Astrocyte (in vitro differentiated cells and primary cell): ENCODE measurements at regions not wholly inside any gene's neighbourhood (a gene's known extent, or its start where the extent isn't known, plus 50 kb on each side); places are given as distances from the start of the nearest gene placed in this dataset.

Experiments
- DNase-seq: peaks from one replicate; pipeline ENCODE4 v3.0.0-alpha.2; 2010; ENCODE audit warnings: low read depth
- FAIRE-seq: peaks from 2 replicates; lab custom pipeline; 2011; peaks lifted over from hg19 to GRCh38; lab: Jason Lieb, UNC
- H2AFZ ChIP-seq: 2 replicates; pipeline ENCODE4 v1.6.0; 2012; ENCODE audit warnings: low read depth, low read length, inconsistent platforms
- H3K27ac ChIP-seq: 2 replicates; pipeline ENCODE4 v1.5.1; 2011; ENCODE audit warnings: low read depth, low read length, inconsistent platforms
- H3K27me3 ChIP-seq: 2 replicates; pipeline ENCODE4 v1.6.0; 2011; ENCODE audit warnings: low read length, inconsistent platforms; ENCODE audit not compliant: insufficient read depth
- H3K36me3 ChIP-seq: 2 replicates; pipeline ENCODE4 v1.5.1; 2011; ENCODE audit warnings: low read length, inconsistent platforms; ENCODE audit not compliant: insufficient read depth
- H3K4me1 ChIP-seq: 2 replicates; pipeline ENCODE4 v1.5.1; 2011; ENCODE audit warnings: low read length, inconsistent platforms; ENCODE audit not compliant: insufficient read depth
- H3K4me2 ChIP-seq: 2 replicates; pipeline ENCODE4 v1.6.0; 2012; ENCODE audit warnings: low read length, inconsistent platforms
- H3K4me3 ChIP-seq: 2 replicates; pipeline ENCODE4 v1.5.1; 2011; ENCODE audit warnings: low read depth, mild to moderate bottlenecking, low read length, inconsistent platforms; ENCODE audit not compliant: insufficient read depth
- H3K79me2 ChIP-seq: 2 replicates; pipeline ENCODE4 v1.6.0; 2012; ENCODE audit warnings: mild to moderate bottlenecking, low read length, inconsistent platforms; ENCODE audit not compliant: insufficient read depth
- H3K9ac ChIP-seq: 2 replicates; pipeline ENCODE4 v1.6.0; 2012; ENCODE audit warnings: mild to moderate bottlenecking, low read length, inconsistent platforms
- H3K9me3 ChIP-seq: 2 replicates; pipeline ENCODE4 v1.5.1; 2012; ENCODE audit warnings: low read depth, mild to moderate bottlenecking, low read length, inconsistent platforms; ENCODE audit not compliant: insufficient read depth
- H4K20me1 ChIP-seq: 2 replicates; pipeline ENCODE4 v1.6.0; 2012; ENCODE audit warnings: low read length, inconsistent platforms; ENCODE audit not compliant: insufficient read depth
- H3K27ac Mint-ChIP-seq: one replicate; pipeline ENCODE4 v1.8.0; 2021; ENCODE audit warnings: mild to moderate bottlenecking, mixed read lengths; ENCODE audit not compliant: unreplicated experiment
- H3K27me3 Mint-ChIP-seq: one replicate; pipeline ENCODE4 v1.8.0; 2021; ENCODE audit warnings: low read depth, mixed read lengths; ENCODE audit not compliant: unreplicated experiment
- H3K36me3 Mint-ChIP-seq: one replicate; pipeline ENCODE4 v1.8.0; 2021; ENCODE audit warnings: low read depth, mixed read lengths; ENCODE audit not compliant: unreplicated experiment
- H3K4me1 Mint-ChIP-seq: one replicate; pipeline ENCODE4 v1.8.0; 2021; ENCODE audit warnings: low read depth, mixed read lengths; ENCODE audit not compliant: unreplicated experiment
- H3K4me3 Mint-ChIP-seq: one replicate; pipeline ENCODE4 v1.8.0; 2021; ENCODE audit warnings: mild to moderate bottlenecking, moderate library complexity, mixed read lengths; ENCODE audit not compliant: unreplicated experiment
- H3K9me3 Mint-ChIP-seq: one replicate; pipeline ENCODE4 v1.8.0; 2021; ENCODE audit warnings: mild to moderate bottlenecking, mixed read lengths; ENCODE audit not compliant: unreplicated experiment
- EZH2 ChIP-seq: IDR thresholded peaks from 2 replicates; pipeline ENCODE4 v1.6.1; 2012; ENCODE audit warnings: mild to moderate bottlenecking, low read length, inconsistent platforms; ENCODE audit not compliant: insufficient read depth
- TF ChIP-seq, protein P1 (sequence below): IDR thresholded peaks from 2 replicates; pipeline ENCODE4 v1.5.1; 2011; ENCODE audit warnings: low read depth, mild to moderate bottlenecking, inconsistent platforms, low read length, moderate library complexity; ENCODE audit not compliant: insufficient read depth

DNA sequence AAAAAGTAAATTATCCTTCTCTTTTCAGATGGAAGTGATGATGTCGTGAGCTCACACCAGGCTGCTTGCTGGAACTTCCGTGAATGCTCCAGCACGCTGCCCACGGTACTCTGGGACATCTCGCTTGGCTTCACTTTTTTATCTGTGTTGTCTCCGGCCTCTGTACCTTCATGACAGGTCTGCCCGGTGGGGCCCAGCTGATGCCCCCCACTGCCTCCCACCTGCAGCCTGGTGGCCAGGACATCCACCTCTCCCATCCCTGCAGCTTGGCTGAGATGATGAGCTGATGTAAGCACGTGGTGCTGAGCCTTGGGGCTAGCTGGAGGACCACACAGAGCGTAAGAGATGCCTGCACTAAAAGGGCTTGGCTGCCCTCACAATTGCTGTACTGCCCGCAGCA, 59.0 kb upstream of the HELT start:
- Histone ChIP-seq H3K79me2 (no peaks in the 10 kb centered on the region), H3K27ac (no peak overlapping the region), H3K4me3 (no peak overlapping the region), H2AFZ (no peak overlapping the region), H3K9me3 (peaks cover under 1% of the 10 kb centered on the region), H3K36me3 (no peaks in the 10 kb centered on the region), H3K4me1 (no peaks in the 10 kb centered on the region), H3K9ac (no peak overlapping the region), H3K27me3 (no peaks in the 10 kb centered on the region), H3K4me2 (no peak overlapping the region), H4K20me1 (no peaks in the 10 kb centered on the region)
- FAIRE-seq: no peak
- Mint-ChIP-seq H3K4me3 (no peak overlapping the region), H3K4me1 (peaks cover 9% of the 10 kb centered on the region), H3K36me3 (peaks cover 3% of the 10 kb centered on the region), H3K27ac (no peak overlapping the region), H3K27me3 (peaks cover 31% of the 10 kb centered on the region), H3K9me3 (no peaks in the 10 kb centered on the region)
- TF ChIP-seq, protein P1, sequence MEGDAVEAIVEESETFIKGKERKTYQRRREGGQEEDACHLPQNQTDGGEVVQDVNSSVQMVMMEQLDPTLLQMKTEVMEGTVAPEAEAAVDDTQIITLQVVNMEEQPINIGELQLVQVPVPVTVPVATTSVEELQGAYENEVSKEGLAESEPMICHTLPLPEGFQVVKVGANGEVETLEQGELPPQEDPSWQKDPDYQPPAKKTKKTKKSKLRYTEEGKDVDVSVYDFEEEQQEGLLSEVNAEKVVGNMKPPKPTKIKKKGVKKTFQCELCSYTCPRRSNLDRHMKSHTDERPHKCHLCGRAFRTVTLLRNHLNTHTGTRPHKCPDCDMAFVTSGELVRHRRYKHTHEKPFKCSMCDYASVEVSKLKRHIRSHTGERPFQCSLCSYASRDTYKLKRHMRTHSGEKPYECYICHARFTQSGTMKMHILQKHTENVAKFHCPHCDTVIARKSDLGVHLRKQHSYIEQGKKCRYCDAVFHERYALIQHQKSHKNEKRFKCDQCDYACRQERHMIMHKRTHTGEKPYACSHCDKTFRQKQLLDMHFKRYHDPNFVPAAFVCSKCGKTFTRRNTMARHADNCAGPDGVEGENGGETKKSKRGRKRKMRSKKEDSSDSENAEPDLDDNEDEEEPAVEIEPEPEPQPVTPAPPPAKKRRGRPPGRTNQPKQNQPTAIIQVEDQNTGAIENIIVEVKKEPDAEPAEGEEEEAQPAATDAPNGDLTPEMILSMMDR: no peak
- no peak for TF ChIP-seq EZH2
- DNase-seq: no peak

DNA sequence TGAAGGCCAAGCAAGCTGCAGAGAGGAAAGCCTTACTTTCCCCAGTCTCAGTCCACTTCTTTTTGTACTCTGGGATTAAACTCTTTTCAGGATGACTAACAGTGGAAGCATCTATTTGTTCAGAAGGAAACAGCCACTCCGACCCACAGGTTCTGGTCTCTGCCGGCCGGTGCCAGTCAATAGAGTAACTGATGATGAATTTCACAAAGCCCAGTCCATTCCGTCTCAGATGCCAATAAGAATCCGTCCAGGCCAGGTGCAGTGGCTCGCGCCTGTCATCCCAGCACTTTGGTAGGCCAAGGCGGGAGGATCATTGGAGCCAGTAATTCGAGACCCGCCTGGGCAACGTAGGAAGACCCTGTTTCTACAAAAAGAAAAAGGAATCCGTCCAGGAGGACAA, 58.5 kb upstream of the HELT start:
- no peak for TF ChIP-seq EZH2
- TF ChIP-seq, protein P1: no peak
- FAIRE-seq: no peak
- Mint-ChIP-seq H3K4me3 (no peak overlapping the region), H3K36me3 (peaks cover 3% of the 10 kb centered on the region), H3K27ac (no peak overlapping the region), H3K9me3 (peaks cover 2% of the 10 kb centered on the region), H3K4me1 (peaks cover 9% of the 10 kb centered on the region), H3K27me3 (peaks cover 27% of the 10 kb centered on the region)
- H2AFZ ChIP-seq: no peak overlapping the region
- no peak overlapping the region for H3K4me3 ChIP-seq
- H3K4me2 ChIP-seq: no peak overlapping the region
- peaks cover 5% of the 10 kb centered on the region for H3K9me3 ChIP-seq
- H3K36me3 ChIP-seq: no peaks in the 10 kb centered on the region
- H3K27ac ChIP-seq: no peak overlapping the region
- no peaks in the 10 kb centered on the region for H3K4me1 ChIP-seq
- no peaks in the 10 kb centered on the region for H3K79me2 ChIP-seq
- H3K27me3 ChIP-seq: no peaks in the 10 kb centered on the region
- no peak for DNase-seq
- H3K9ac ChIP-seq: no peak overlapping the region
- H4K20me1 ChIP-seq: no peaks in the 10 kb centered on the region

DNA sequence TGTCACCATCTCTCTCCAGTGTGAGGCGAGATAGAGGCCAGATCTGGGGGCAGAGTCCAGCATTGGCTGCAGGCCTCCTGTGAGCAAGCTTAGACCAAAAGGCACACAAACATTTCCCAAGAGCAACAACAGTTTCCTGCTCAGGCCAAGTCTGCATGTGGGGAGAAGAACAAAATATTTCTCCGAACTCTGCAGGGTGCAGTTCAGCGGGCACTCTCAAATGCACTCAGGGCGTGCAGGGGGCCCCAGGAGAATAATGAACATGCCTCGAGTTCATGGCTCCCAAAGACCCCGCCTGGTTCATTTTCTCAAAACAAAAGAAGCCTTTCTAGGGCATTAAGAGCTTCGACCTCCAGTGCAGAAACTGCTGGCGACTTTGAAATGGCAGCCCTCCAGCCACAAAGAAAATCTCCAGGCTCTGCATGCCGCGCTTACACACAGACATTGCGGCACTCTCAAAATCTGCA, 57.8 kb upstream of the HELT start:
- FAIRE-seq: no peak
- no peaks in the 10 kb centered on the region for H3K27me3 ChIP-seq
- peaks cover 5% of the 10 kb centered on the region for H3K9me3 ChIP-seq
- H3K4me2 ChIP-seq: no peak overlapping the region
- Mint-ChIP-seq H3K27ac (no peak overlapping the region), H3K4me1 (peaks cover 9% of the 10 kb centered on the region), H3K36me3 (peaks cover 3% of the 10 kb centered on the region), H3K27me3 (peaks cover 22% of the 10 kb centered on the region), H3K4me3 (no peak overlapping the region), H3K9me3 (peaks cover 5% of the 10 kb centered on the region)
- no peaks in the 10 kb centered on the region for H3K36me3 ChIP-seq
- no peak for DNase-seq
- no peaks in the 10 kb centered on the region for H3K4me1 ChIP-seq
- no peak for TF ChIP-seq EZH2
- TF ChIP-seq, protein P1: no peak
- no peak overlapping the region for H3K27ac ChIP-seq
- H2AFZ ChIP-seq: no peak overlapping the region
- H3K9ac ChIP-seq: no peak overlapping the region
- H4K20me1 ChIP-seq: no peaks in the 10 kb centered on the region
- H3K4me3 ChIP-seq: no peak overlapping the region
- H3K79me2 ChIP-seq: no peaks in the 10 kb centered on the region
